GM12891 (cell line): ENCODE measurements at regions not wholly inside any gene's neighbourhood (a gene's known extent, or its start where the extent isn't known, plus 50 kb on each side); places are given as distances from the start of the nearest gene placed in this dataset.

ENCODE experiments used
- POLR2A ChIP-seq: IDR thresholded peaks from 2 replicates; pipeline ENCODE4 v1.6.1; 2011; ENCODE audit warnings: low read depth, low read length, control low read depth
- POLR2AphosphoS5 ChIP-seq: IDR thresholded peaks from 2 replicates; pipeline ENCODE4 v1.6.1; 2011; ENCODE audit warnings: low read depth, low read length, control low read depth
- TAF1 ChIP-seq: IDR thresholded peaks from 2 replicates; pipeline ENCODE4 v1.6.1; 2011; ENCODE audit warnings: low read depth, low read length, control low read depth

DNA sequence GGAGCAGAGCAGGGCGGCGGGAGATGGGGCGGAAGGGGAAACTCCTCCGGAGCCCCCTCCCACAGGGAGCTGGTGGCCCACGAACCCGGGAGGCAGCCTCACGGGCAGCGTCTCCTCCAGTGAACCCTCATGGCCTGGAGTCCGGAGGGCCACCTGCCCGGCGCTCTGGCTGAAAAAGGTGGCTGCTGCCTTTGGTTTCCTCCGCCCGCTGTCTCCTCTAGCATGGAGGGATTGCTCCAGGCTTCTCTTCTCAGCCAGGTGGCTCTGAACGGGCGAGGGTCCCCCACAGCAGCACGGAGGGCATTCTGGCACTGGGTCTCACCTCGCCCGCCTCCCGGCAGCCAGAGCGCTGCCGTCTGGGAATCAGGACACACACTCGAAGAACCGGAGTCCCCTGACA, 177.3 kb upstream of the PFKP start:
- TF ChIP-seq POLR2AphosphoS5 (no peak), POLR2A (no peak), TAF1 (no peak)
